ENCODE measurements at regions not wholly inside any gene's neighbourhood (a gene's known extent, or its start where the extent isn't known, plus 50 kb on each side); places are given as distances from the start of the nearest gene placed in this dataset.

- DNase-seq (ENCODE audit: low read depth, low spot score), result peak; percentile 15
These were observed 200.3 kb upstream of the ZMIZ1 start for GRCh38 chr10:78868456-78868855.

GRCh38 chr10:78868861-78869260 is 199.9 kb upstream of the ZMIZ1 start:
- DNase-seq (ENCODE audit: low read depth, low spot score), result no peak

GRCh38 chr10:78869508-78870454 is 199.0 kb upstream of the ZMIZ1 start:
- DNase-seq (ENCODE audit: low read depth, low spot score), result no peak

GRCh38 chr10:78870458-78870857 is 198.3 kb upstream of the ZMIZ1 start:
- no peak for DNase-seq (ENCODE audit: low read depth, low spot score)

GRCh38 chr10:78871796-78872195 is 197.0 kb upstream of the ZMIZ1 start:
- DNase-seq (ENCODE audit: low read depth, low spot score), result no peak

- DNase-seq (ENCODE audit: low read depth, low spot score), result no peak
These were observed 195.4 kb upstream of the ZMIZ1 start for GRCh38 chr10:78873413-78873812.

- DNase-seq (ENCODE audit: low read depth, low spot score), result no peak
These were observed 193.4 kb upstream of the ZMIZ1 start for GRCh38 chr10:78875331-78875877.

- DNase-seq (ENCODE audit: low read depth, low spot score), result no peak
These were observed 192.8 kb upstream of the ZMIZ1 start for GRCh38 chr10:78875932-78876331.

- DNase-seq (ENCODE audit: low read depth, low spot score), result no peak
These were observed 192.3 kb upstream of the ZMIZ1 start for GRCh38 chr10:78876449-78876848.

- DNase-seq (ENCODE audit: low read depth, low spot score), result no peak
These were observed 189.1 kb upstream of the ZMIZ1 start for GRCh38 chr10:78879621-78880020.

GRCh38 chr10:78886129-78886528 is 182.6 kb upstream of the ZMIZ1 start:
- no peak for DNase-seq (ENCODE audit: low read depth, low spot score)

GRCh38 chr10:78889536-78890063 is 179.2 kb upstream of the ZMIZ1 start:
- DNase-seq (ENCODE audit: low read depth, low spot score), result no peak

- DNase-seq (ENCODE audit: low read depth, low spot score), result no peak
These were observed 178.3 kb upstream of the ZMIZ1 start for GRCh38 chr10:78890506-78890905.

GRCh38 chr10:78891741-78892140 is 177.0 kb upstream of the ZMIZ1 start:
- no peak for DNase-seq (ENCODE audit: low read depth, low spot score)

- DNase-seq (ENCODE audit: low read depth, low spot score), result peak; percentile 33
These were observed 176.2 kb upstream of the ZMIZ1 start for GRCh38 chr10:78892338-78893176.

- DNase-seq (ENCODE audit: low read depth, low spot score), result no peak
These were observed 175.5 kb upstream of the ZMIZ1 start for GRCh38 chr10:78893217-78893616.

- DNase-seq (ENCODE audit: low read depth, low spot score), result no peak
These were observed 174.5 kb upstream of the ZMIZ1 start for GRCh38 chr10:78894089-78894840.

- DNase-seq (ENCODE audit: low read depth, low spot score), result no peak
These were observed 173.9 kb upstream of the ZMIZ1 start for GRCh38 chr10:78894841-78895195.

- DNase-seq (ENCODE audit: low read depth, low spot score), result no peak
These were observed 173.3 kb upstream of the ZMIZ1 start for GRCh38 chr10:78895469-78895868.

- no peak for DNase-seq (ENCODE audit: low read depth, low spot score)
These were observed 172.4 kb upstream of the ZMIZ1 start for GRCh38 chr10:78896159-78896928.

Data from astrocyte of the hippocampus (primary cell).